ENCODE measurements at regions not wholly inside any gene's neighbourhood (a gene's known extent, or its start where the extent isn't known, plus 50 kb on each side); places are given as distances from the start of the nearest gene placed in this dataset.

- Histone ChIP-seq H3K9me3 (no peaks in the 10 kb centered on the region), H3K36me3 (replicated peaks in 1 of 2; ENCODE audit: control insufficient read depth in 1 of 2, insufficient read depth in 2 of 2, low read length in 1 of 2) (no peaks in the 10 kb centered on the region), H4K20me1 (ENCODE audit: insufficient read depth) (no peaks in the 10 kb centered on the region), H3K27me3 (ENCODE audit: insufficient read depth) (no peaks in the 10 kb centered on the region), H3F3A (replicated peaks; ENCODE audit: insufficient read depth) (no peaks in the 10 kb centered on the region), H3K4me1 (ENCODE audit: control insufficient read depth in 1 of 2, insufficient read depth in 2 of 2, low read depth in 1 of 2, low read length in 1 of 2) (peaks cover 0 to 4% of the 10 kb centered on the region in 2 experiments; a peak in 1 of 4 replicates), H3K79me2 (ENCODE audit: insufficient read depth) (no peaks in the 10 kb centered on the region), H2AFZ (ENCODE audit: low read depth) (no peak overlapping the region), H3K27ac (ENCODE audit: low read depth in 2 of 2, low read length in 1 of 2) (no peak overlapping the region), H3K4me3 (ENCODE audit: low read depth in 2 of 2, low read length in 1 of 2) (no peak overlapping the region), H3K9ac (no peak overlapping the region), H3K9me2 (no peaks in the 10 kb centered on the region), H3K4me2 (no peak overlapping the region)
- CTCF ChIA-PET = no interaction called here
- DNase-seq = no peak
- 63% methylated on average over 28 of the region's 28 CpGs for WGBS (ENCODE audit: low lambda C conversion rate)
- POLR2A ChIA-PET = no interaction called here
- no peak for TF ChIP-seq ZBTB33 (IDR thresholded peaks at IDR 0.05; ENCODE audit: borderline replicate concordance, low read depth)
- no peak for TF ChIP-seq PBX3 (IDR thresholded peaks at IDR 0.05)
- TF ChIP-seq MXI1 (IDR thresholded peaks at IDR 0.05; ENCODE audit: low read depth, low read length) = no peak
- no peak for TF ChIP-seq NRF1 (IDR thresholded peaks at IDR 0.05; ENCODE audit: low read depth, low read length)
- TF ChIP-seq POLR2AphosphoS5 (IDR thresholded peaks at IDR 0.05; ENCODE audit: low read depth, low read length) = no peak
- TF ChIP-seq JUND (IDR thresholded peaks at IDR 0.05) = no peak
- no peak for TF ChIP-seq GATA2 (CRISPR knock-in tag; IDR thresholded peaks at IDR 0.05)
- TF ChIP-seq FOXJ3 (CRISPR knock-in tag; IDR thresholded peaks at IDR 0.05) = no peak
- no peak for TF ChIP-seq TEAD4 (IDR thresholded peaks at IDR 0.05; ENCODE audit: borderline replicate concordance, insufficient read depth)
- TF ChIP-seq GABPA (IDR thresholded peaks at IDR 0.05; ENCODE audit: low read depth) = no peak
- no peak for TF ChIP-seq RAD21 (IDR thresholded peaks at IDR 0.05; ENCODE audit: low read length)
- TF ChIP-seq CHD2 (IDR thresholded peaks at IDR 0.05; ENCODE audit: low read length, partially characterized antibody) = no peak
- TF ChIP-seq FOSL2 (IDR thresholded peaks at IDR 0.05; ENCODE audit: borderline replicate concordance, low read depth) = no peak
- TF ChIP-seq REST (IDR thresholded peaks at IDR 0.05; ENCODE audit: low read depth, low read length) = no peak
- no peak for TF ChIP-seq USF1 (IDR thresholded peaks at IDR 0.05; ENCODE audit: borderline replicate concordance, low read depth)
Observed at GRCh38 chr6:170157567-170158218, 133.2 kb downstream of the DLL1 start.

All from SK-N-SH (cell line).